ENCODE measurements at regions not wholly inside any gene's neighbourhood (a gene's known extent, or its start where the extent isn't known, plus 50 kb on each side); places are given as distances from the start of the nearest gene placed in this dataset.

DNA sequence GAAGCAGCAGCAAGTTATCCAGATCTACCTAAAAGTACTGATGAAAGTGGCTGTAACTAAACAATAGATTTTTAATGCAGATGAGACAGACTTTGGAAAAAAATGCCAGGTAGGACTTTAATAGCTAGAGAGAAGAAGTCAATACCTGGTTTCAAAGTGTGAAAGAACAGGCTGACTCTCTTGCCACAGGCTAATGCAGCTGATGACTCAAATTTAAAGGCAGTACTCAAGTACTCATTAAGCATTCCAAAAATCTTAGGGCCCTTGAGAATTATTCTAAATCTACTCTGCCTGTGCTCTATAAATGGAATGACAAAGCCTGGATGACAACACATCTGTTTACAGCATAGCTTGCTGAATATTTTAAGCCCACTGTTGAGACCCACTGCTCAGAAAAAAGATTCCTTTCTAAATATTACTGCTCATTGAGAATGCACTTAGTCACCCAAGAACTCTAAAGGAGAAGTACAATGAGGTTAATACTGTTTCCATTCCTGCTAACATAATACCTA, 68.6 kb upstream of the SYT1 start:
- Histone ChIP-seq H4K20me1 (ENCODE audit: low read depth) (no peaks in the 10 kb centered on the region), H3K79me2 (ENCODE audit: low read depth) (no peaks in the 10 kb centered on the region), H3K4me2 (no peak overlapping the region), H3K27me3 (no peaks in the 10 kb centered on the region), H3K36me3 (no peaks in the 10 kb centered on the region), H2AFZ (replicated peaks) (no peak overlapping the region), H3K27ac (no peak overlapping the region), H3K9me3 (ENCODE audit: low read depth) (no peaks in the 10 kb centered on the region), H3F3A (ENCODE audit: low read depth) (no peaks in the 10 kb centered on the region), H3K4me3 (no peak overlapping the region), H3K9ac (no peak overlapping the region), H3K4me1 (no peaks in the 10 kb centered on the region)
- H3K27me3 Mint-ChIP-seq (ENCODE audit: insufficient read depth, low read depth), result no peaks in the 10 kb centered on the region
- no peak overlapping the region for H3K27ac Mint-ChIP-seq
- no peaks in the 10 kb centered on the region for H3K36me3 Mint-ChIP-seq
- TF ChIP-seq EZH2 (IDR thresholded peaks at IDR 0.05) (no peak), EZH2phosphoT487 (IDR thresholded peaks at IDR 0.05) (no peak)
- TF ChIP-seq, protein P1, sequence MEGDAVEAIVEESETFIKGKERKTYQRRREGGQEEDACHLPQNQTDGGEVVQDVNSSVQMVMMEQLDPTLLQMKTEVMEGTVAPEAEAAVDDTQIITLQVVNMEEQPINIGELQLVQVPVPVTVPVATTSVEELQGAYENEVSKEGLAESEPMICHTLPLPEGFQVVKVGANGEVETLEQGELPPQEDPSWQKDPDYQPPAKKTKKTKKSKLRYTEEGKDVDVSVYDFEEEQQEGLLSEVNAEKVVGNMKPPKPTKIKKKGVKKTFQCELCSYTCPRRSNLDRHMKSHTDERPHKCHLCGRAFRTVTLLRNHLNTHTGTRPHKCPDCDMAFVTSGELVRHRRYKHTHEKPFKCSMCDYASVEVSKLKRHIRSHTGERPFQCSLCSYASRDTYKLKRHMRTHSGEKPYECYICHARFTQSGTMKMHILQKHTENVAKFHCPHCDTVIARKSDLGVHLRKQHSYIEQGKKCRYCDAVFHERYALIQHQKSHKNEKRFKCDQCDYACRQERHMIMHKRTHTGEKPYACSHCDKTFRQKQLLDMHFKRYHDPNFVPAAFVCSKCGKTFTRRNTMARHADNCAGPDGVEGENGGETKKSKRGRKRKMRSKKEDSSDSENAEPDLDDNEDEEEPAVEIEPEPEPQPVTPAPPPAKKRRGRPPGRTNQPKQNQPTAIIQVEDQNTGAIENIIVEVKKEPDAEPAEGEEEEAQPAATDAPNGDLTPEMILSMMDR (IDR thresholded peaks at IDR 0.05), result no peak
- H3K4me1 Mint-ChIP-seq, result peaks cover 4% of the 10 kb centered on the region
- H3K9me3 Mint-ChIP-seq, result peaks cover 9% of the 10 kb centered on the region
- DNase-seq (ENCODE audit: low spot score), result no peak
- no peak overlapping the region for H3K4me3 Mint-ChIP-seq

DNA sequence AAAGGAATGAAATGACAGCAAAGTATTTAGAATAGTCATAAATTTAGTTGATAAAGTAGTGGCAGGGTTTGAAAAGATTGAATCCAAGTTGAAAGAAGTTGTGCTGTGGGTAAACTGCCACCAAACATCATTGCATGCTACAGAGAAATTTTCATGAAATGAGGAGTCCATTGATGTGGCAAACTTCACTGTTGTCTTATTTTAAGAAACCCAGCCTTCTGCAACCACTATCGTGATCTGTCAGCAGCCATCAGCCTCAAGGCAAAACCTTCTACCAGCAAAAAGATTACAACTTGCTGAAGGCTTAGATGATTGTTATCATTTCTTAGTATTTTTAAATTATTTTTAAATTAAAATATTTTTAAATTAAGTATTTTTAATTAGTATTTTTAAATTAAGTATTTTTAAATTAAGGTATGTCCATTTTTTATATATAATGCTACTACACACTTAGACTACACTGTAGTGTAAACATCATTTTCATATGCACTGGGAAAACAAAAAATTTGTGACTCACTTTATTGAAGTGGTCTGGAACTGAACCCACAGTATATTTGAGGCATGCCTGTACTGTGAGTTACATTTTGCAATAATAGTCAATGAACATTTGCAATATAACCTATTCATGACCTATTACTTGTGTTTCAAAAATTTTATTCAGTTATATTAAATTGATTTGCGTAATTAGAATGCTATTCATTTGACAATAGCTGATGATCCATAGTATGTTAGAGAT, 67.2 kb upstream of the SYT1 start:
- Histone ChIP-seq H3K36me3 (no peaks in the 10 kb centered on the region), H3K4me3 (no peak overlapping the region), H3K9ac (no peak overlapping the region), H2AFZ (replicated peaks) (no peak overlapping the region), H3K9me3 (ENCODE audit: low read depth) (no peaks in the 10 kb centered on the region), H3K27me3 (no peaks in the 10 kb centered on the region), H3F3A (ENCODE audit: low read depth) (no peaks in the 10 kb centered on the region), H3K4me1 (no peaks in the 10 kb centered on the region), H3K4me2 (no peak overlapping the region), H4K20me1 (ENCODE audit: low read depth) (no peaks in the 10 kb centered on the region), H3K79me2 (ENCODE audit: low read depth) (no peaks in the 10 kb centered on the region), H3K27ac (no peak overlapping the region)
- no peaks in the 10 kb centered on the region for H3K36me3 Mint-ChIP-seq
- H3K9me3 Mint-ChIP-seq, result peaks cover 9% of the 10 kb centered on the region
- H3K4me3 Mint-ChIP-seq, result no peak overlapping the region
- H3K27me3 Mint-ChIP-seq (ENCODE audit: insufficient read depth, low read depth), result no peaks in the 10 kb centered on the region
- DNase-seq (ENCODE audit: low spot score), result no peak
- peaks cover 4% of the 10 kb centered on the region for H3K4me1 Mint-ChIP-seq
- H3K27ac Mint-ChIP-seq, result no peak overlapping the region
- TF ChIP-seq EZH2phosphoT487 (IDR thresholded peaks at IDR 0.05) (no peak), EZH2 (IDR thresholded peaks at IDR 0.05) (no peak)
- TF ChIP-seq, protein P1 (IDR thresholded peaks at IDR 0.05), result no peak

DNA sequence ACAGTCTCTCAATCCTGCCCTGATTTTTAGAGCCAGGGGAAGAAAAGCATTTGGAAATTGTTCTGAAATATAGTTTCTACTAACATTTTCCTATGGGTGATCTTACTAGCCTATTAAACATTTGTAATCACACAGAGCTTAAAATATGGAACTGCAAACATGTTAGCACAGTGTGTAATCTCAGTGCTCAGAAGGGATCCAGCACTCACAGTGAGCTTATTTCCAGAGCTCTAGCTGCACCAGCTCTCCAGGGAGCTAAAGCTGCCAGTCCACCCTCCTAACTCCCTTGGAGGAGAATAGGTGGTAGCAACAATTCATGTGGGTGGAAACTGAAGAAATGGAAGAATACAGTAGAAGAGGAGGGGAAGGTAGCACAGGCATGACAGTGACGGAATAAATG, 64.9 kb upstream of the SYT1 start:
- Mint-ChIP-seq H3K4me3 (no peak overlapping the region), H3K27me3 (ENCODE audit: insufficient read depth, low read depth) (no peaks in the 10 kb centered on the region), H3K9me3 (peaks cover 9% of the 10 kb centered on the region), H3K4me1 (peaks cover 4% of the 10 kb centered on the region), H3K27ac (peak overlapping the region; percentile 58), H3K36me3 (no peaks in the 10 kb centered on the region)
- no peak overlapping the region for H3K4me2 ChIP-seq
- peak; percentile 11 for DNase-seq (ENCODE audit: low spot score)
- H3F3A ChIP-seq (ENCODE audit: low read depth), result no peaks in the 10 kb centered on the region
- H3K36me3 ChIP-seq, result no peaks in the 10 kb centered on the region
- TF ChIP-seq, protein P1 (IDR thresholded peaks at IDR 0.05), result no peak
- TF ChIP-seq EZH2 (IDR thresholded peaks at IDR 0.05) (no peak), EZH2phosphoT487 (IDR thresholded peaks at IDR 0.05) (no peak)
- H2AFZ ChIP-seq (replicated peaks), result peak overlapping the region; percentile 18
- H4K20me1 ChIP-seq (ENCODE audit: low read depth), result no peaks in the 10 kb centered on the region
- H3K27ac ChIP-seq, result no peak overlapping the region
- no peaks in the 10 kb centered on the region for H3K9me3 ChIP-seq (ENCODE audit: low read depth)
- no peaks in the 10 kb centered on the region for H3K4me1 ChIP-seq
- no peaks in the 10 kb centered on the region for H3K27me3 ChIP-seq
- H3K79me2 ChIP-seq (ENCODE audit: low read depth), result no peaks in the 10 kb centered on the region
- no peak overlapping the region for H3K4me3 ChIP-seq
- H3K9ac ChIP-seq, result no peak overlapping the region

Data from neural progenitor cell (in vitro differentiated cells).